HG03442 (cell line): ENCODE measurements at regions not wholly inside any gene's neighbourhood (a gene's known extent, or its start where the extent isn't known, plus 50 kb on each side); places are given as distances from the start of the nearest gene placed in this dataset.

Experiments used
- ATAC-seq: cut with Tn5 transposase; IDR thresholded peaks from one replicate; pipeline ENCODE4 v1.9.1; 2021; ENCODE audit warnings: mild to moderate bottlenecking, moderate library complexity; ENCODE audit not compliant: unreplicated experiment

GRCh38 chr6:165805636-165806035 is 142.6 kb upstream of the PDE10A start:
- ATAC-seq: no peak

GRCh38 chr6:165805067-165805555 is 142.1 kb upstream of the PDE10A start:
- ATAC-seq: no peak

- no peak for ATAC-seq
Measured at GRCh38 chr6:165804331-165805066, 141.5 kb upstream of the PDE10A start.

GRCh38 chr6:165800337-165800736 is 137.3 kb upstream of the PDE10A start:
- ATAC-seq: no peak

- ATAC-seq: no peak
Measured at GRCh38 chr6:165799391-165800153, 136.5 kb upstream of the PDE10A start.

- ATAC-seq: no peak
Measured at GRCh38 chr6:165798991-165799390, 135.9 kb upstream of the PDE10A start.

- no peak for ATAC-seq
Measured at GRCh38 chr6:165794179-165794601, 131.1 kb upstream of the PDE10A start.

GRCh38 chr6:165793287-165793825 is 130.3 kb upstream of the PDE10A start:
- no peak for ATAC-seq

GRCh38 chr6:165791876-165792437 is 128.9 kb upstream of the PDE10A start:
- no peak for ATAC-seq

- ATAC-seq: no peak
Measured at GRCh38 chr6:165791306-165791705, 128.3 kb upstream of the PDE10A start.

- ATAC-seq: no peak
Measured at GRCh38 chr6:165782812-165783211, 119.8 kb upstream of the PDE10A start.

- no peak for ATAC-seq
Measured at GRCh38 chr6:165782134-165782533, 119.1 kb upstream of the PDE10A start.

GRCh38 chr6:165777680-165778079 is 114.6 kb upstream of the PDE10A start:
- no peak for ATAC-seq

- ATAC-seq: no peak
Measured at GRCh38 chr6:165776691-165777090, 113.7 kb upstream of the PDE10A start.

- ATAC-seq: no peak
Measured at GRCh38 chr6:165775721-165776120, 112.7 kb upstream of the PDE10A start.

GRCh38 chr6:165774903-165775601 is 112.0 kb upstream of the PDE10A start:
- ATAC-seq: no peak

- ATAC-seq: no peak
Measured at GRCh38 chr6:165770397-165771082, 107.5 kb upstream of the PDE10A start.

- ATAC-seq: no peak
Measured at GRCh38 chr6:165769884-165770283, 106.8 kb upstream of the PDE10A start.

GRCh38 chr6:165769401-165769800 is 106.4 kb upstream of the PDE10A start:
- no peak for ATAC-seq

- ATAC-seq: no peak
Measured at GRCh38 chr6:165768961-165769360, 105.9 kb upstream of the PDE10A start.
